HEK293T (cell line): ENCODE measurements at regions not wholly inside any gene's neighbourhood (a gene's known extent, or its start where the extent isn't known, plus 50 kb on each side); places are given as distances from the start of the nearest gene placed in this dataset.

Experiments used
- BHLHE40 ChIP-seq: fragments of 450-650 bp; IDR thresholded peaks from 2 replicates; pipeline ENCODE4 v1.6.1; 2016; ENCODE audit warnings: mild to moderate bottlenecking, moderate library complexity, borderline replicate concordance
- ELF4 ChIP-seq: fragments of 450-650 bp; IDR thresholded peaks from 2 replicates; pipeline ENCODE4 v1.6.1; 2017; ENCODE audit warnings: antibody characterized with exemption
- FOXA1 ChIP-seq: fragments of 450-650 bp; IDR thresholded peaks from 2 replicates; pipeline ENCODE4 v1.6.1; 2016; ENCODE audit warnings: mild to moderate bottlenecking
- FOXM1 ChIP-seq: fragments of 450-650 bp; IDR thresholded peaks from 2 replicates; pipeline ENCODE4 v1.6.1; 2017; ENCODE audit warnings: mild to moderate bottlenecking, borderline replicate concordance
- L3MBTL2 ChIP-seq: fragments of 450-650 bp; conservative IDR thresholded peaks from 2 replicates; pipeline ENCODE4 v1.6.1; 2016; ENCODE audit warnings: mild to moderate bottlenecking
- ZNF384 ChIP-seq: fragments of 450-650 bp; IDR thresholded peaks from 2 replicates; pipeline ENCODE4 v1.6.1; 2016

DNA sequence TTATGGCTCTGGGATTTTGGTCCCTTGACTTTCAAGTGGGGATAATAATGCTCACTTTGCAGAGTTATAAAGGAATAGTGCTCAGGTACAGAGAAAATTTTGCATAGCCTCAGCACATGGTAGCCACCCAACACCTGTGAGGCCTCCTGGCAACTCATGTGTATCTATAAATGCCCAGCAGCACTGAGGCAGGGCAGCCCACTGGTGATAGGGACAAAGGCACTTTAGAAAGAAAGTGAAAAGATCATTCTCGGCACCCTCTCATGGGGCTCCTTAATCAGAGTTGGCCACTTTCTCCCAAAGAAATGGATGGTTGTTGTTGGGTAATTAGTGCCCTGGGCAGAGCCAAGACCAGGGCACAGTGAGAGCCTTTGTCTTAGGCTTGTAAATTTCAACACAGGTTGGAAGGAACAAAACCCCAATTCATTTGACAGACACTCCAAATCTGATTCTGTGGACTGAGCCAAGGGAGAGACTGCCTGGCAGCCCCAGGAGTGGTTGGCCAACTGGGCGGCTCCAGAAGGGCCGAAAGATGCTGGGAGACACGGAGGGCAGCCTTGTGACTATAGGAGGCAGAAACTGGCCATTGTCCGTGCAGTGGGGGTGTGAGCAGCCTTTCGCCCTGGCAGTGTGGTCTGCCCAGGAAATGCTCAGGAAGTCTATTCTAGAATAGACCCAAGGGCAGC, 213.2 kb upstream of the RGMA start:
- TF ChIP-seq FOXM1: no peak
- TF ChIP-seq FOXA1: no peak
- TF ChIP-seq ZNF384: no peak
- no peak for TF ChIP-seq L3MBTL2
- no peak for TF ChIP-seq BHLHE40
- no peak for TF ChIP-seq ELF4
